Peyer's patch (tissue), 4 donors: ENCODE measurements at regions not wholly inside any gene's neighbourhood (a gene's known extent, or its start where the extent isn't known, plus 50 kb on each side); places are given as distances from the start of the nearest gene placed in this dataset.

ENCODE experiments used
- POLR2A ChIP-seq, 2 donors: fragments of 450-650 bp; IDR thresholded peaks; one replicate each; pipeline ENCODE4 v1.5.1; 2017; ENCODE audit warnings: antibody characterized with exemption in 2 of 2, mild to moderate bottlenecking in 2 of 2, moderate library complexity in 2 of 2
- TF ChIP-seq, protein P1 (sequence below), 6 experiments: fragments of 450-650 bp in 4 of 6; fragments of 200-600 bp in 2 of 6; sonication (generic) in 1 of 6; IDR thresholded peaks; one replicate each; pipeline ENCODE4 v1.5.1; 2017 to 2019; ENCODE audit warnings: antibody characterized with exemption in 6 of 6, mild to moderate bottlenecking in 3 of 6, moderate library complexity in 1 of 6

DNA sequence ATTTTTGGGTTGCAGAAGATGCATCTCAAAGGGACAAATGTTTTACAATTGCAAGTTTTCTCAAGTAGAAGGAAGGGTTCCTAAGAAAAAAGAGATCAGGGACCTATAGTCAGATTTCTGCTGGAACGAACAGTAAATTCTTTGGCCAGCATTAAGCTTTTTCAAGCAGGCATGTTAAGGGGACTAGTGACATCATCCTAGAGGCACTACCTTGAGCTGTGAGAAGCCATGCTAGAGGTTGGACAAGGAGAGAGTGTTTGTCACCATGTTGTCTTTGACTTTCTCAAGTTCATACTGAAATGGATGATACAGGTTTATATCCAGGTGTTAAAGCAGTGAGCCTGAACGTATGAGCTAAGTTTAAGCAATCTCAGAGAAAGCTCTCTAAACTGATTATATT is 85.2 kb upstream of the WDR72 start:
- TF ChIP-seq, protein P1, sequence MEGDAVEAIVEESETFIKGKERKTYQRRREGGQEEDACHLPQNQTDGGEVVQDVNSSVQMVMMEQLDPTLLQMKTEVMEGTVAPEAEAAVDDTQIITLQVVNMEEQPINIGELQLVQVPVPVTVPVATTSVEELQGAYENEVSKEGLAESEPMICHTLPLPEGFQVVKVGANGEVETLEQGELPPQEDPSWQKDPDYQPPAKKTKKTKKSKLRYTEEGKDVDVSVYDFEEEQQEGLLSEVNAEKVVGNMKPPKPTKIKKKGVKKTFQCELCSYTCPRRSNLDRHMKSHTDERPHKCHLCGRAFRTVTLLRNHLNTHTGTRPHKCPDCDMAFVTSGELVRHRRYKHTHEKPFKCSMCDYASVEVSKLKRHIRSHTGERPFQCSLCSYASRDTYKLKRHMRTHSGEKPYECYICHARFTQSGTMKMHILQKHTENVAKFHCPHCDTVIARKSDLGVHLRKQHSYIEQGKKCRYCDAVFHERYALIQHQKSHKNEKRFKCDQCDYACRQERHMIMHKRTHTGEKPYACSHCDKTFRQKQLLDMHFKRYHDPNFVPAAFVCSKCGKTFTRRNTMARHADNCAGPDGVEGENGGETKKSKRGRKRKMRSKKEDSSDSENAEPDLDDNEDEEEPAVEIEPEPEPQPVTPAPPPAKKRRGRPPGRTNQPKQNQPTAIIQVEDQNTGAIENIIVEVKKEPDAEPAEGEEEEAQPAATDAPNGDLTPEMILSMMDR (IDR thresholded peaks at IDR 0.05), result no peak
- TF ChIP-seq POLR2A (IDR thresholded peaks at IDR 0.05), result no peak
